HL-60/S4 (cell line): ENCODE measurements at regions not wholly inside any gene's neighbourhood (a gene's known extent, or its start where the extent isn't known, plus 50 kb on each side); places are given as distances from the start of the nearest gene placed in this dataset.

Experiments
- in situ Hi-C: fragments of 300-500 bp; cut with MboI; formaldehyde crosslinking; loops from 2 replicates; pipeline ENCODE4 v1.14.3; 2022; ENCODE audit warnings: low sequenced_read_pairs

GRCh38 chr9:13513286-13513685, 233.8 kb upstream of the MPDZ start:
- in situ Hi-C loops, result no loop called here

- in situ Hi-C loops, result no loop called here
Measured at GRCh38 chr9:13508681-13509080, 229.2 kb upstream of the MPDZ start.

- in situ Hi-C loops, result no loop called here
Measured at GRCh38 chr9:13508086-13508485, 228.6 kb upstream of the MPDZ start.

GRCh38 chr9:13505797-13506196, 226.3 kb upstream of the MPDZ start:
- in situ Hi-C loops, result no loop called here

- in situ Hi-C loops, result no loop called here
Measured at GRCh38 chr9:13503599-13503998, 224.1 kb upstream of the MPDZ start.

GRCh38 chr9:13502484-13502883, 223.0 kb upstream of the MPDZ start:
- in situ Hi-C loops, result no loop called here

GRCh38 chr9:13501018-13501417, 221.5 kb upstream of the MPDZ start:
- in situ Hi-C loops, result no loop called here

GRCh38 chr9:13500034-13500433, 220.5 kb upstream of the MPDZ start:
- in situ Hi-C loops, result no loop called here

- in situ Hi-C loops, result no loop called here
Measured at GRCh38 chr9:13493697-13494096, 214.2 kb upstream of the MPDZ start.

GRCh38 chr9:13491493-13492424, 212.3 kb upstream of the MPDZ start:
- in situ Hi-C loops, result no loop called here

GRCh38 chr9:13491138-13491492, 211.6 kb upstream of the MPDZ start:
- in situ Hi-C loops, result no loop called here

GRCh38 chr9:13487936-13488335, 208.4 kb upstream of the MPDZ start:
- in situ Hi-C loops, result no loop called here

- in situ Hi-C loops, result no loop called here
Measured at GRCh38 chr9:13487498-13487897, 208.0 kb upstream of the MPDZ start.

GRCh38 chr9:13487071-13487470, 207.6 kb upstream of the MPDZ start:
- in situ Hi-C loops, result no loop called here

GRCh38 chr9:13485068-13485596, 205.6 kb upstream of the MPDZ start:
- in situ Hi-C loops, result no loop called here

- in situ Hi-C loops, result no loop called here
Measured at GRCh38 chr9:13484186-13484585, 204.7 kb upstream of the MPDZ start.

GRCh38 chr9:13481274-13481673, 201.8 kb upstream of the MPDZ start:
- in situ Hi-C loops, result no loop called here

GRCh38 chr9:13480693-13481092, 201.2 kb upstream of the MPDZ start:
- in situ Hi-C loops, result no loop called here

GRCh38 chr9:13479096-13479495, 199.6 kb upstream of the MPDZ start:
- in situ Hi-C loops, result no loop called here

- in situ Hi-C loops, result no loop called here
Measured at GRCh38 chr9:13478639-13479038, 199.1 kb upstream of the MPDZ start.

- in situ Hi-C loops, result no loop called here
Measured at GRCh38 chr9:13478160-13478559, 198.7 kb upstream of the MPDZ start.

- in situ Hi-C loops, result no loop called here
Measured at GRCh38 chr9:13470836-13471235, 191.3 kb upstream of the MPDZ start.

GRCh38 chr9:13467157-13467556, 187.7 kb upstream of the MPDZ start:
- in situ Hi-C loops, result no loop called here
